ENCODE measurements at regions not wholly inside any gene's neighbourhood (a gene's known extent, or its start where the extent isn't known, plus 50 kb on each side); places are given as distances from the start of the nearest gene placed in this dataset.
A peak's percentile ranks its signal among the peaks of the same experiment; 100 is the strongest.

GRCh38 chr21:41689289-41689583 lies 77.6 kb downstream of the RIPK4 start:
- DNase-seq (ENCODE audit: low read depth), result no peak

DNA sequence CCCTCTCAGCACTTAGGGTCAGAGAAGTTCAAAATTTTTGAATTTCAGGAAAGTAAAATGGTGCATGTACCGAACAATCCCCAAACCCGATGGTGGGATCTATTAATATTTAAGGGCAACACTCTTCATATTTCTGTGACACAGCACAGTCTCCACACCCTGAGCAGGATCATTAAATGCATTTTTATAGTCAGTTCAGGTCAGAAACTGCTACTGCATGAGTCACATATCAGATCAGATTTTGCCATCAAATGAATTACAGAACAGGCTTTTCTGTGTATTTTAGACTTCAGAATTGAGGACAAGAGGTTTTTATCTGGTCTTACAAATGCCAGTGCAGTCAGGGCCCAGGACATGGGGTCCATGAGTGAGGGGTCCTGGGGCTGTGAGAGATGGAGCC lies 79.2 kb downstream of the RIPK4 start:
- no peak for DNase-seq (ENCODE audit: low read depth)

- no peak for DNase-seq (ENCODE audit: low read depth)
Observed at GRCh38 chr21:41686664-41687063, 80.2 kb downstream of the RIPK4 start.

- DNase-seq (ENCODE audit: low read depth), result no peak
Observed at GRCh38 chr21:41685511-41686149, 81.2 kb downstream of the RIPK4 start.

GRCh38 chr21:41684381-41685245 lies 82.2 kb downstream of the RIPK4 start:
- DNase-seq (ENCODE audit: low read depth), result no peak

- no peak for DNase-seq (ENCODE audit: low read depth)
Observed at GRCh38 chr21:41683815-41684214, 83.0 kb downstream of the RIPK4 start.

GRCh38 chr21:41682719-41683179 lies 84.1 kb downstream of the RIPK4 start:
- DNase-seq (ENCODE audit: low read depth), result no peak

DNA sequence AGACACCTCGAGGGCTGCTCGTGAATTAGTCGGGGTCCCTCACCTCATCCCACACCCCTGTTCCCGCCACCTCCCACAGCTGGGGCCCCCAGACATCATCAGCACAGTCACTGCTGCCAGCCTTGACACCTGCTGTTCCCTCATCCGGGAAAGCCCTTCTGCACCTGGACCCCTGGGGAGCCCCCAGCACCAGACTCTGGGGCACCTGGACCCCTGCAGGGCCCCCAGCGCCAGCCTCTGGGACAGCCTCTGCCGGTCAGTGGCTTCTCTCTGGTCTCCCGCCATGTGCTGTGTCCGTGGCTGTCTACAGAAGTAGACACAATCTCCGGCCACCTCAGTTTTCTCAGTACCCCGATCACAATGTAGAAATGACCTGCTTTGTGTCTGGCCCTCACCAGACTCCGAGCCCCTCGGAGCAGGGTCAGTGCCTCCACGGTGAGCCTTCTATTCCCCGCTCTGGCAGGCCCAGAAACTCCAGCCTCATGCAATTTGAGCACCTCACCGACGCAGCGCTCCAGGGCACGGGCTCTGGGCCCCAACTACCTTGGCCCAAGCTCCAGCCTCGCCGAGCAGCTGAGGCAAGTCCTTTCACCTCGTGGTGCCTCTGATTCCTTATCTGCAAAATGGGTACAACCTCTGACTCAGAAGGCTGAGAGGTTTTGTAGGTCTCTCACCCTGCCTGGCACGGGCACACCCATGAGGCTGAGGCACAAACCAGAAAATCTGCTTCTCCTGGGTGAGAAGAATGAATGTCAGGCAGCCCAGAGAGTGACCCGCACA lies 84.7 kb downstream of the RIPK4 start:
- no peak for DNase-seq (ENCODE audit: low read depth)

GRCh38 chr21:41681348-41681801 lies 85.5 kb downstream of the RIPK4 start:
- DNase-seq (ENCODE audit: low read depth), result no peak

DNA sequence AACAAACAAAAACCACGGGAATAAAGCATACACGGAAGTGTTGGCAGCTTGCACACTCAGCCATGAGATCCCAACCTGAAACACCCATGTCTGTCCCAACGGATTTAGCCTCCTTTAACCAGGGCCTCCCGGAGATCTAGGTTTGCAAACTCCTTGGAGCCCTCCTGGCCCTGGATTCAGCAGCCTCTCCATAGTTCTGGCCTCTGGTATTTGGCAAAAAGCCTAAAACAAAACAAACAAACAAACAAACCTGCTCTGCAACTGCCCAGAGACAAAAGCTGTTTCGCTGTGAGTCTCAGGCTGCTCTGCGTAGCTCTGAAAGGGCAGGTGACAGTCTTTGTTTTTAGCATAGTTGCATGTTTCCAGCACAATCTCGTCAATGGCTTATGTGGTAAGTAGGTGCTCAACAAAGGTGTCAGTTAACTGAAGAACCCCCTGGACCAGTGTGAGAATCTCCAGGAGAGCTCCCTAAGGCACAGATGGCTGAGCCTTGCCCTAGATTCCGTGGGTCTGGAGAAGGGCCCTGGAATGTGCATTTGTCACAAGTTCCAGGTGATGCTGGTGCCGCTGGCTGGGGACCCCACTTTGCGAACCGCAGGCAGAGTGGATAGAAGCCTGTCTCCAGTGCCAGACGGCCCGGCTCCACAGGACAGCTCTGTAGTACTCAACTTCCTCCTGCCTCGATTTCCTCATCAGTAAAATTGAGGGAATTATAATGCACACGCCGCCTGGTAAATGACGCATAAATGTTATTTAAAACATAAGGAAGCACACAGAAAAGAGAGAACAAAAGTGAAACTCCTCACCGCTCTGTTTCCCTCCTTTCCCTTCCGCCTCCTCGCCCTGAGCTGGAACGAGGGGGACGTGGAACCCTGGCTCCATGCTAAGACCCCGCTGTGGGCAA lies 86.2 kb downstream of the RIPK4 start:
- no peak for DNase-seq (ENCODE audit: low read depth)

GRCh38 chr21:41678924-41679318 lies 87.9 kb downstream of the RIPK4 start:
- peak; percentile 97 for DNase-seq (ENCODE audit: low read depth)

DNA sequence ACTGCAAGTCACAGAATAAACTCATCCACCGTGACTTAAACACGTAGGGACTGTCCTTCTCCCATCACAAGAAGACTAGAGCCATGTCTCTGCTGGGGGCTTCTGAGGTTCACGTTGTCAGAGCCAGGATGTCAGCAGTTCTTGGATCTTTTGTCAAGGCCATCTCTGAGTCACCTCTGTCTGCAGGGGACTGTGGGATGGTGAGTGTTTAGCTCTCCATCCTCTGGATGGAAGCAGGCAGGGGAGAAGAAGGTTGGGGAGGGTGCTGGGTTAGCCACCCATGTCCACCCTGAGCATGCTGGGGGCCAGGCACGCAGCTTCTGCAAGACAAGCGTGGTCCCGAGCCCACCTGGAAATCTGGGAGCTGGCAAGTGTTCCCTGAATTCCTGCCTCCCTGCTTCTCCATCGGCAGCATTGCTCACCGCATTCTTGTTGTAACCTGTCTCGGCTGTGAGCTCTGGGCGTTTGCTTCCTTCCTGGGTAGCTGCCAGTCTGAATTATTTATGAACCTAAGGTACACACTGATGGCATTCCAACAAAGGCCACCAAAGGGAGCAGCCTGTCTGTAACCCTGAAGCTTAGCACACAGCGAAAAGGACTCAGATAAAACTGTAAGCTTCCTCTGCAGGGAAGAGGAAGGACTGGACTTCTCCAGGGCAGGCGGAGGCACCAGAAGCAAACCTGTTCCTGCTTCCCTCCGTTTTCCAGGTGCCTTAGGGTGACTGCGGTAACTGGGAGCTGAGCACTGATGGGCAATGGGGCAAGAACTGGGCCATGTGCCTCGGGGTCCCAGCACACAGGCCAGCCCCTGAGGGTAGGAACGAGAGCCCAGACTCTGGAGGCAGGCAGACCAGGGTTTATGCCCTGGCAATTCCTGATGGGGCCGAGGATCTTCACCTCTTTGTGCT lies 88.6 kb downstream of the RIPK4 start:
- no peak for DNase-seq (ENCODE audit: low read depth)

- DNase-seq (ENCODE audit: low read depth), result no peak
Observed at GRCh38 chr21:41677671-41678015, 89.2 kb downstream of the RIPK4 start.

DNA sequence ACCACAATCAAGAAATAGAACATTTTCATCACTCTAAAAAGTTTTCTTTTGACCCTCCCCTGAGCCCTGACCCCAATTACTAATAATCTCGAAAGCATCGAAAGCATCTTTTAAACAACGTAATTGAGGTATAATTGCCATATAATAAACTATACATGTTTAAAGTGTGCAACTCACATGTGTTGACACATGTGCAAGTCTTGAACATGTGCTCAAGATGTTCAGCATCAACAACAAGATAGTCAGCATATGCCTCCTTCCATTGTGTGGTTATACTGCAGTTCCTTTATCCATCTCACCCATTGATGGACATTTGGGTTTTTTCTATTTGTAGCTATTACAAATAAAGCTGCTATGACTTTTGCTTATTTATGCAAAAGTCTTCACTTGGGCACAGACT lies 90.7 kb downstream of the RIPK4 start:
- DNase-seq (ENCODE audit: low read depth), result no peak

GRCh38 chr21:41675574-41675973 lies 91.3 kb downstream of the RIPK4 start:
- no peak for DNase-seq (ENCODE audit: low read depth)

- no peak for DNase-seq (ENCODE audit: low read depth)
Observed at GRCh38 chr21:41674402-41674801, 92.5 kb downstream of the RIPK4 start.

GRCh38 chr21:41673596-41674335 lies 93.1 kb downstream of the RIPK4 start:
- DNase-seq (ENCODE audit: low read depth), result no peak

DNA sequence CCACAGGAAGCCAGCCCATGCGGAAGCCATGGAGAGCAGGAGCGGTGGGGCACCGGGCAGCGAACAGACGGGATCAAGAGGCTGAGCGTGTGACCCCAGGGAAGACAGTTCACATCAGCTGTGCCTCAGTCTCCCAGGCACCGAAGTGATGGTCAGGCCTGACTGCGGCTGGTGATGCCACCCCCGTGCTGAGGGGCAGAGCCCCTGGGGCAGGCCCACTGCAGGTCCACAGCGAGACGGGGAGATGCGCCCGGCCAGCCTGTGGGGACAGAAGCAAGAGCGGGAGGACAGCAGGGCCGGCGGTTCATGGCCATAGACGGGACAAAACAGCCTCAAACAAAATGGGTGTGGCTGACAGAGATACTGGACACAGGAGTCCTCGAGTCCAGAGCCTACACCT lies 93.8 kb downstream of the RIPK4 start:
- DNase-seq (ENCODE audit: low read depth), result no peak

- no peak for DNase-seq (ENCODE audit: low read depth)
Observed at GRCh38 chr21:41672543-41672915, 94.3 kb downstream of the RIPK4 start.

DNA sequence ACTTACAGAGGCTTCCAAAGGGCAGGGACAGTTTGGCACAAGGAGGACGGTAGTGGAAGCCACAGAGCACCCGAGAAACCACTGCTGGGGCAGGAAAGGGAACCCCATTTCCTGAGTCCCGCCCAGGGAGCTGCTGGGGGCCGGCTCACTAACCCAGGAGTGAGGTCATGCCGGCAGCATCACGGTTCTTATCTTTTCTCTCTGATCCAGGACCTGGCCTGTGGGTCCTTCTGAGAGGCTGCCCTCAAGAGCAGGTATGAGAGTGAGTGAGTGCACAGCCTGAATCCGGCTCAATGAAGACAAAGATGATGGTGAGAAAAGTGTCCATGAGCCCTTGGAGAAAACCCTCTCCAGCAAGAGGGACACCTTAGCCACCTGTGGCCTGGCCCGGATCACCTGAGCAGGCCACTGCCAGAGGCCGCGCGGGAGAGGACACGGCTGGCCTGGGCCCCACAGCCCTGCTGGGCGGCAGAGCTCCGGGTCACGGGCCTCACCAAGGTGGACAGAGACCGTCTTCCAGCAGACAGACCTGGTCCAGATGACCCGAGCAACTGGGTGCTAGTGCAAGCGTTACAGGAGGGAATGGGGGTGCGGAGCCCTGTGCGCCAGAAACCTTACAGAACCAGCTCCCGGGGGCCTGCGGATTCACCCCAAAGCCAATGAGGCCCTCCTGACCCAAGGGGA lies 94.9 kb downstream of the RIPK4 start:
- no peak for DNase-seq (ENCODE audit: low read depth)

Measured in stromal cell of bone marrow (primary cell).